CD4-positive, alpha-beta T cell treated with Interleukin-17A for 1 hour (primary cell): ENCODE measurements at regions not wholly inside any gene's neighbourhood (a gene's known extent, or its start where the extent isn't known, plus 50 kb on each side); places are given as distances from the start of the nearest gene placed in this dataset.
"Not testable (repeated sequence)": the region's sequence is repeated elsewhere in the genome, so short reads cannot be mapped to it uniquely, and the experiment has no call there.

Experiments
- DNase-seq: peaks from one replicate; pipeline ENCODE4 v3.0.0-alpha.2; 2020

DNA sequence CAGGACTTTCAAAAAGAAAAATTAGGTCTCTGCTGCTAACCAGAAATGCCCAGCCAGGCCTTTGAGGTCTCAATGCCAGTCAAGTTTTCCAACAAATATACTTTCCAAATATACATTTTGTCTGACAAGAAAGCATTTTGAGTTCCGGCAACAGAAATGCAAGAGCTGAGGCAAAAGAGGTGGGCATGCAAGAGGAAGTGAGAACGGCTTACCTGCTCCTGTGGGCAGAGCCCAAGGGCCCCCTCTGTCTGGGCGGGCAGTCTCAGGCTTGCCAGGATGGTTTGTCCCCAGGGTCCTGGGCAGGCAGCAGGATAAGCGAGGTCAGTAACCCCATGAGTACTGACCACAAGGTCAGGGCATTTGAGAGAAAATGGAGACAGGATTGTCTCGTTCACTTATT is 136.1 kb upstream of the TOPAZ1 start:
- DNase-seq, result no peak

DNA sequence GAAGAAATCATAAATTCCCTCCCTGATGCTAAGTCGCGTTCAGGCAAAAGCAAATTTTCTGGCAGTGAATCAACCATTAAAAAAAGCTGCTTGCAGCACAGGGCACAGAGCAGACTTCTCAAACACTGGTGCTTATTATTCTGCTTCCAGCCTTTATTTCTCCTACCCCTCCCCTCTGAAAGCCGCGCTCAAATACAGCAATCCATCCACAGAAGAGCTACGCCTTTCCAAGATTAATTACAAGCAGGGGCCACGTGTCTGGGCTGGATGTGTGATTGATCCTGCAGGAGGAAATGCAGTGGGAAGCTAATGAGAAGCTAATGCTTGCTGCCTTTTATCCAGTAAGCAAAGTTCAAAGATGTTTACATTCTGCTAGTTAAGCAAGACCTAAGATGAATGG is 134.9 kb upstream of the TOPAZ1 start:
- DNase-seq, result no peak

DNA sequence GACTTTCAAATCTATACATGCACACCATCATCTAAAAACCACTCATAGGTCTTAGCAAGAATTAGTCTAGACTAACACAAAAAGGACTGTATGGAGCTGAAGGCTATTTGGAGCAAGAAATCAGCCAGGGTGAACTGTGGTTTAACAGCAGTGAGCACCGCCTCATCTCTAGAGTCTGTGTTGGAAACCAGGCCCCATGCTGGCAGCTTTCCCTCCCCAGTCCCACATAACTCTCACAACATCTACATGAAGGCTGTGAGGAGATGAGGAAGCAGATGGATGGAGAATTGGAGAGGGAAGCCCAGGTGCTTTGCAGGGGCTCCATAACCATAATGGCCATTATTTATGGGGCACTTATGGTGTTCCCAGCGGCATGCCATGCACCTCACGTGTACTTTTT is 133.2 kb upstream of the TOPAZ1 start:
- no peak for DNase-seq

DNA sequence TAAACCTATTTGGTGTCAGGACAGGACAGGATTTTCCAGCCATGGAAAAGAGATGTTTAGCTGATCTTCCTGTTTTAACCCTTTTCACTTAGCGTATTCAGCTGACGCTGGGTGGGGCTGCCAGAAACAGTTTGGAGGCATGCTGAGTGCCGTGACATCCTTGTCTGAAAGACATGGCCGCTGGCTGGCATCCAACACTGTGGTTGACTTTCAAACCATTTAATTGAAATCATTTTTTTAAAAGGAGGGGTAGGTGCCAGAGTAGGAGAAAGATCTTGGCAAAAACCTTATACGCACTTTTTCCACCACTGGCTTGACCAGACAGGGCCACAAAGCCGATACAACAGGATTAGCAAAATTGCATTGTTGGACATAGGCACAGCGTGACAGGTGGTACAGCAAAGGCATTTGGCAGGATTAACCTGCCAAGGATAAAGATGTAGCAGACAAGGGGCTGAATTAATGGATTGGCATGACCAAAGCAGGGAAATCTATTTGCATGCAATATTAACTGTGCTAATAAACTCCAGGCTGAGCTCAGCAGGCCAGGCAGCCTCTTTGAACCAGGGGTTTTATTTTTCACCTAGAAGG is 131.8 kb upstream of the TOPAZ1 start:
- DNase-seq, result no peak

DNA sequence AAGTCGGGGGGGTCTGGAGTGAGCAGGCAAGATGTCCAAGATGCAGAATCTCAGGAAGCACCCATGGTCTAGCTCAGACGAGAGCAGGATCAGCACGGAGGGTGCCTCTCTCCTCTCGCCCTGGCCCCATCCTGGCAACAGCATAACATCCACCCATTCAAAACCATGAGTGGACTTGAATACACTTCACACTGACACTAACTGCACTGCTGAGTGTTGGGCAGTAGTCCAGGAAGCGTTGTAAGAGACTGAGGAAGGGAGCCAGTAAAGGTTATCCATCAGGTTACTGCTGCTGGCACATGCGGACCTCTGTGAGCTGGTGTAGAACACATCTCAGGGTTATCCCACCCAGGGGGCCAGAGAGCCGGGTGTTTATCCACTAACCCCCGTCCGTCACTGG is 131.0 kb upstream of the TOPAZ1 start:
- DNase-seq, result no peak

DNA sequence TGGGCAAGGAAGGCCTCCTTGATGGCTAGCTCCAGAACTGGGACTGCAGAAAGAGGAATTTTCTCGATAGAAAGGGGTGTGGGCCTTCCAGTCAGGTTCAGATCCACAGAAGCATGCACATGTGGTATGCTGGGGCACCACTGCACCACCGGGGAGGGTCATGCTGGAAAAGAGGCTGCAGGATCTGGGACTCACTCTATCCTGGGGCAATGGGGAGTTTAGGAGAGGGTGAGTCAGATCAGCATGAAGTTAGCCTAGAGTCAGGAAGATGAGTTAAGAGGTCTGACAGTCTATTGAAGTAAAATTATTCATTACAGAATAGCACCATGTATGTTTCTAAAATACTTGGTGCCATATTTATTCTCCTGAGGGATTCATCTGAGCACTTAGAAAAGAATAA is 130.2 kb upstream of the TOPAZ1 start:
- DNase-seq, result no peak

DNA sequence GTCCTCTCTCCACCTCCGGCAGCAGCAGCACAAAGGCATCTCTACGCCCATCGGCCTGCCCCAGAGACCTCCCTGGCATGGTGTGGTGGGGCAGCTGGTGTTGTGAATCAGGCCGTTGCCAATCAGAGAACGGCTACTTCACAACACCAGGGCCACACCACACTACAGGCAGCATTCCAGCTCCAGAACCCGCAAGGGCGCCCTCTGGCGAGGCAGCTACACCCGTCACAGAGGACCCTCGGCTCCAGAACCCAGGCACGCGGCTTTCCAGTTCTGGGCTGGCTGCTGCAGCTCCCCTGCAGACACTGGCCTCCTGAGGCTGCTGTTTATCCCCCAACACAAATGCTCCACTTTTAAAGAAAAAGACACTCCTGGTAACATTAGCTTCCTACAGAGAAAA is 127.5 kb upstream of the TOPAZ1 start:
- DNase-seq, result peak; percentile 5

DNA sequence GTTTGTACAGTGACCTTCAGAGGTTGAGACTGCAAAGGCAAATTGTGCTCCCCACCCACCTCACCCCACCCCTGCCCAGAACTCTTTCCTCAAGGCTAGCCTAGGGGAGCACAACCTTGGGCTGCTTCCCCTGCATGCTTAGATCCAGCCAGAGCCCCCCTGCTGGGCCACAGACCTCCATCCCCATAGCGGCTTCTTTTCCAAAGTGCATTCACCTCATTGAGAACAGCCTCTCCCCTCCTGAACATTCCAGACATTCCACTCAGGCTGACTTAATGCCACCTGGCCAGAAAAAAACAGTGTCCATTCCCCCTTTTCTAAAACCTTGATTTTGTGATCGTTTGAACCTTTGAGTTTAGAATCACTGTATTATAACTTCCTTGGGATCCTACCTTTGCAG is 124.4 kb upstream of the TOPAZ1 start:
- no peak for DNase-seq

DNA sequence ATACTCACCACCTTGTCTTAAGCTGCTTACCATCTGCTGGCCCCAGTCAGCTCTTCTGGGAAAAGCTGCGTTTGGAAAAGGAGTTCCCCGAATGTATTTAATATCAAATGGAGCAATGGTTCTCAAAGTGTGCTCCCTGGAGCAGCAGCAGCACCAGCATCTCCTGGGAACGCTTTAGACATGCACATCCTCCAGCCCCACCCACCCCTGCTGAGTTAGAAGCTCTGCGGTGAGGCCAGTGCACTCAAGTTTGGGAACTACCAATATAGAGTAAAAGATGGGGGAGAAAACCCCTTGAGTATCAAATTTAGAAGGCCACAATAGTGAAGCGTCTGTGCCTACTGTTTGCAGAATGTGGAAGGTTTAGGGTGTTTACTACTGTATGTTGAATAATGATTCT is 124.0 kb upstream of the TOPAZ1 start:
- no peak for DNase-seq

DNA sequence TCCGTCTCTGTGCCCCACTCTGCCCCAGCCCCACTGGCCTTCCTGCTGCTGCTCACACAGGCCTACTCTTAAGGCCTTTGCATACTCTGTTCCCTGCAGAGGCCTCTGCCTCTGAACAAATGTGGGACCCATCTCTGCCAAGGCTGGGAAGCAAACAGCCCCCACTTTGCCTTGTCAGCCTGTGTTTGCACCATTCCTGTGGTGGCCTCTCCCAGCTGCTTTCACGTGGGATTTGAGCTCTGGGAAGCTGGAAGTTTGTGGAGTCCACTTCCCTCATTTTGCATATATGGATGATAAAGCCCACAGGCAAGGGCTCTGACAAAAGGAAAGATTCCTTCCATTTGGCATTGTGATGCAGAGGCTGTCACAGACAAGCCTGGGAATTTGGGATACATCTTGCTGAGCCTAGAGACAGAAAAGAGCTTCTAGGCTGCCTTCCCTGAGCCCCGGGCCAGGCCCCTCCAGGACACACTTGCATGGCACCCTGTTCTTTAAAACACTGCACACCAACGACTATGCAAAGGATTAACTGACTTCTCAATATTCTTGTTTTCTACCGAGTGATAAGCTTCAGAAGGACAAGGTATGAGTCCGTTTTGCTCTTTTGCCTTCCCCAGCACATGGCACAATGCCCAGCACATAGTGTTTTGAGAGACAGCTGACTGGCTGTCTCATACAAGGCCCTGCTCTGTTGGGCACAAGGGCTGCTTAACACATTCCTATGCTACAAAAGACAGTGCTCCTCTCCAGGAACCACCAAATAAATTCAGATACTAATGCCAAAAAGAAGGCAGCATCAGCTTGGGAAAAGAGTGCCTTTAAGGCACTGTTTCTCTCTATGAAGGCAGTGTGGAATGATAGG is 120.7 kb upstream of the TOPAZ1 start:
- DNase-seq, result no peak

DNA sequence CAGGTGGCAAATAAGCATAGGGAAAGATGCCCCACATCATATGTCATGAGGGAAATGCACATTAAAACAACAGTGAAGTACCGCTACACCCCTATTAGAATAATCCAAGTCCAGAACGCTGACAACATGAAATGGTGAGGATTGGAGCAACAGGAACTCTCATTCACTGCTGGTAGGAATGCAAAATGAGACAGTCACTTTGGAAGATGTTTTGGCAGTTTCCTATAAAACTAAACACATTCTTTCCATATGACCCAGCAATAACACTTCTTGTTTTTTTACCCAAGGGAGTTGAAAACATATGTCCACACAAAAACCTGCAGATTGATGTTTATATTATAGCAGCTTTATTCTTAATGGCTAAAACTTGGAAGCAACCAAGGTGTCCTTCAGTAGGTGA is 116.4 kb upstream of the TOPAZ1 start:
- DNase-seq, result no peak

DNA sequence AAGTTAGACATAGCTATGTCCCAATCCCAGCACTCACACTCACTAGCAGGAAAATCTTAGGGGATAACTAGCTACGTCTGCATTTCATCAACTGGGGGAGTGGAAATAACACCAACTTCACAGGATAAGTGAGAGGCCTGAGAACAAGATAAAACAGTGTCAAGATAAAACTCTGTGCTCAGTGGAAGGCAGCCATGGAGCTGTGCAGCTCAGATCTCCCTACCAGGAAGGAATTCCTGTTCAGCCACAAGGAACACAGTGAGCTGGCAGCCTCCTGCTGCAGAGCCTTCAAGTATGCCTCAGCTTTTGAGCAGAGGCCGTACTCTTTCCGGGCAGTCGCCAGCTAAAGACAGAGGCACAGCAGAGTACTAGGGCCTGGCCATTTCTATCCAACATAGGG is 115.8 kb upstream of the TOPAZ1 start:
- DNase-seq, result no peak

DNA sequence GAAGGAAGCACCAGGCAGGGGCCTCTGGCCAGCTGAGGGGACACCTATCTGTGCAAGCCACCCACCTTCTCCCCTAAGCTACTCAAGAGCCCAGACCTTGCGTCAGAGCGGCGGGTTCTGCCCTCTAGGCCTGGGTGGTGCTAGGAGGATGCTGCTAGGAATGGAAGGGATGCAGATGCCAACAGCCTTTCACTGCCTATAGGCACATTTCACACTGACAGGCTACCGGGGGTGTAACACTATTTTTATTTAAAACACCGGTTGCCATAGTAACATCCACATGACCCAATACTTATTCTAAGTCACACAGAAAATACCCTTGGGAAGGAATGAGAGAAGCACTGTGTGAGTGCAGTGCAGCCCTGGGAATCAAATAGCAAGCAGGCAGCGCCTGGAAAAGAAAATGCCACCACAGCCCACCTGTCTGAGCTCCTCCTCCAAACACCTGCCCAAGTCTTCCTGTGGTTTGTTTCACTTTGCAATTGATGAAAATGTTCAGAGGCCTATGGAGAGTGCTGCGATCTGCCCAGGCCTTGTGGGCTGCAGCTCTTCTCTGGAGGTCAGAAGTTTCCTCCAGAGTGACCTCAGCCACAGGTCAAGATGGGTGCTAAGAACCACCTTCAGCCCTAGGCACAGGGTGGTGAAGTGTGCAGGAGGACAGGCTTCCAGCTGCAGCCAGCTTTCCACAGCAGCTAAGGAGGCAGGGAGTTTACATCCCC is 113.5 kb upstream of the TOPAZ1 start:
- DNase-seq, result no peak

DNA sequence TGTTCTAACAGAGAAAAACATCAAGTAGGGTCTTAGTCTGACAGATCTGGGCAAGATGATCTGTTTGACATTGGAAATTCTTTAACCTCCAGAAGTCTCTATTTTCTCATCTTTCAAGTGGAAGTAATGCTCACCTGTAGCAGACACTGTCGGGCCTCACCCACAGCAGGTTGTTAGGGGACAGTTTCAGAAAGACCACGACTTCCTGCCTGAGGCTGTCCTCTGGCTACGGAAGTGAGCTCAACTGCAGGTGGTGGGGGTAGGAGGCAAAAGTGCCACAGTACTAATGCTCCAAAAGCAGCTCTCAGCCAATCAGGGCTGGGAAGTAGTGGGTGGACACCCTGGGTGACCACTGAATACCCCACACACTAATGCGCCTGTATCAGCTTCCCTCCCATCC is 111.4 kb upstream of the TOPAZ1 start:
- no peak for DNase-seq

DNA sequence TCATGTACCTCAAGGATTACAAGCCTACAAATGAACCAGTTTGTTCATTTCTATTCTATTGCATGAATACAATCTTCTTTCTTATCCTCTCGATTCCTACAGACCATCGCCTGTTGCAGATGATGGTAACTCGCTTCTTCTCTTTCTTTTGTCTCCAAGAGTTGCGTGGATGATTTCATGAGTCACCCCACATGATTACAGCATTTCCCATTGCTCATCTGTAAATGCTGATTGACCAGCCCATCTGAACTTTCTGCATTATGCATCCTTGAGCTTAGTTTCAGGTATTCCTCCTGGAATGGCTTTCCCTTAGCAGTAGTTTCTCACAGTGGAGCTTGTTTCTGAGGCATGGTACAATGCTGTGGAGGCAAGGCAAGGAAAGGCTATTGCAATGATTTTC is 109.6 kb upstream of the TOPAZ1 start:
- no peak for DNase-seq

DNA sequence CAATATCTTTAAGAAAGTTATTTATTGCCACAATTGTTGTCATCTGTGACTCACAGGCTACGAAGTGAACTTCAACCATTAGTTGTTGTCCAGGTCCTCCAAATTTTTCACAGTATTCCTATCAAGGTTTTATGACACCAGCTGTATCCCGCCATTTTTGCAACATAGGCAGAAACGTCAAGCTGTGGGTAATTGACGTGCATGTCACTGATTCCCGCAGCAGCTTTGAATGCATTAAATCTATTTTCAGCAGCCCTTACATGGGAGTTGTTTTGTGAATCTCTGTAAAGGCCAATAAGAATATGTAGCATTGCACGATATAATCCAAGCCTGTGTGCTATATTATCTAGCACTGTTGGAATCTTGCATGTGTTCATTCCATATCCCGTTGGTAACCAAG is 109.1 kb upstream of the TOPAZ1 start:
- DNase-seq, result no peak

DNA sequence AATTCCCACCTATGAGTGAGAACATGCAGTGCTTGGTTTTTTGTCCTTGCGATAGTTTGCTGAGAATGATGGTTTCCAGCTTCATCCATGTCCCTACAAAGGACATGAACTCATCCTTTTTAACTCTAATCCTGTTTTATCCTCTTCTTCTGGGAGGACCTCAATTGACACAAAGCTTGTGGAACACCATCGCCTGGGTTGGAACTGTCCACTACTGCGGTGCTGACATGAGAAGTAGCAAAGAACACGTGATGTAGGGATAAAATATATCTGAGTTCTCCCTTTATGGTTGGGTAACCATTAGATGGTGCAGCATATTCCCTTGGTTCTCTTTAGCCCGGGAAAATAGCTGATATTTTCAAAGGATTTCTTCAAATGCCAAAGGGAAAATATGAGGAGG is 105.3 kb upstream of the TOPAZ1 start:
- no peak for DNase-seq

DNA sequence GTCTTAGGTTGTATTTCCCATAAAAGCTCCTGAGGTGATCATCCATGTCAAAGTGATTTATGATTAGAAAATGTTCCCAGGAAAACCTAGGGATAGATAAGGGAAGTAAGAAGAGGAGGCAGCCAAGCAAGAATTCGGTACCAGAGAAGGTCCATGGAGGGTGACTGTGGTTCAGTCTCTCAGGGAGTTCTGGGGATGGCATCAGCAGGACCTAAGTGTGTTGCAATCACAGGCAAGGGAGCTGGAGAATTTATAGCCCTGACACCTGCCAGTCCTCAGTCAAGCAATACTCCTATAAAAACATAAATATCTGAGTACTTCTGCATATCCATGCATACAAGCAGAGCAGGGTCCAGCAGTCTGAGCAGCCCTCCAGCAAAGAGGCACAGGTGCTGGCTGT is 95.6 kb upstream of the TOPAZ1 start:
- no peak for DNase-seq

DNA sequence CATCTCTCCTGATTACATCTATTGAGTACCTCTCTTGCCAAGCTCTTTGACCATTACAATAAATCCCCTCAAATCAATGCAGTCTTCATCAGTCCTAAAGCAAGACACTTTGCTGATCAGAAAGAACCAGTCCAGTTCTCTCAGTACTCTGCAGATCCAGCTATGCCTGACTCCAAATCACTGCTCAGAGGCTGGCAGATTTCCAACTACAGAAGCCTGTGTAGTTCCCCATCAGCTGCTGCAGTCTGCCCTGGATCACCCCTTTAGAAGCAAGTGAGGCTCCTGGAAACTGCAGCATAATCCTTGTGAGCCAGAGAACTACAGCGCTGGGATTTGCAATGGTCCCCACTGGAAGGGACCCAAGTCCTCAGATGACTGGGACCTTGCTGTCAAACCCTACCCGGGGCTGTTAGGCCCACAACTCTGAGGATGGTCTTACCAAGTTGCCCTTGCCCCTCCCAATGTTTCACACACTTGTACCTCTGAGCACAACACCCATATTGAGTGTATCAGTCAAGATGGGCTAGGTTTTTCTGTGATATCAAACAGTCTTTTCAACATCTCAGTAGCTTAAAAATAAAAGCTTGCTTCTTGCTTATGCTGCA is 81.9 kb upstream of the TOPAZ1 start:
- DNase-seq, result no peak

DNA sequence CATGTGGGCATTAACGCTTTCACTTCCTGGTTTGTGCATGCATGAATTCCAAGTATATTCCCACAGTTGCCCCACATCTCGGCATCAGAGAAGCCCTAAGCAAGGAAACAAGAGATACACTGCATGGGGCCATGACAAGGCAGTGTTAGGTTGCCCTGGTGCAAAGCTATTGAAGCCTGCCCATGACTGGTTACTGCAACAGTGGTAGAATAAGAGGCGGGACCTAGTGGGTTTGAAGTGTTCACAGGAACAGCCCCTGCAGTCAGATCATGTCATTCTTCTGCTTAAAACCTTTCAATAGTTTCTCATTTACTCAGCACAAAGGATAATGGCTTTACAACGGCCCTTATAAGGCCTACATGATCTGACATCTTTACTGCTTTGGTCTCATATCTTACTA is 80.9 kb upstream of the TOPAZ1 start:
- DNase-seq, result no peak

DNA sequence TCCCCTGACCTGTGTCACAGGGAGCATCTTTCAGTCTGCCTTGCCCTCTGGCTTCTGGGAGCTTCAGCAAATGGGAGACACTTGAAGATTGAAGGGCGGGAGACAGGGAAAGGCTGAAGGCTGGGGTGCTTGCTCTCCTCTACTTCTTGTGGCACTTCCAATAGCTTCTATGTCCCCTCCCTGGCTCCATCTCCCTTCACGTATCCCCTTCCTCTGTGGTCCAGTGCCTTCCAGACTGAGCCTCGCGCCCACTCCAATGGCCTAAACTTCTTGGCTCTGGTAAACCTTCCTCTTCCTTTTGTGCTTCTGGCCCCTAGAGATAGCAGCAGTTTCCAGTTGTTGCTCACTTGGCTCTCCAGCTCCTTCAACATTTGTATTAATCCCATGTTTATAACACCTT is 69.8 kb upstream of the TOPAZ1 start:
- DNase-seq, result no peak

DNA sequence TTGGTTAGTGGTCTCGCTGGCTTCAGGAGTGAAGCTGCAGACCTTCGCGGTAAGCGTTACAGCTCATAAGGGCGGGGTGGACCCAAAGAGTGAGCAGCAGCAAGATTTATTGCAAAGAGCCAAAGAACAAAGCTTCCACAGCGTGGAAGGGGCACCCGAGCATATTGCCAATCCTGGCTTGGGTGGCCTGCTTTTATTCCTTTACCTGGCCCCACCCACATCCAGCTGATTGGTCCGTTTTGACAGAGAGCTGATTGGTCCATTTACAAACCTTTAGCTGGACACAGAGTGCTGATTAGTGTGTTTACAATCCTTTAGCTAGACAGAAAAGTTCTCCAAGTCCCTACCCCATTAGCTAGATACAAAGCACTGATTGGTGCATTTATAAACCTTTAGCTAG is 69.0 kb upstream of the TOPAZ1 start:
- not testable (repeated sequence) for DNase-seq

DNA sequence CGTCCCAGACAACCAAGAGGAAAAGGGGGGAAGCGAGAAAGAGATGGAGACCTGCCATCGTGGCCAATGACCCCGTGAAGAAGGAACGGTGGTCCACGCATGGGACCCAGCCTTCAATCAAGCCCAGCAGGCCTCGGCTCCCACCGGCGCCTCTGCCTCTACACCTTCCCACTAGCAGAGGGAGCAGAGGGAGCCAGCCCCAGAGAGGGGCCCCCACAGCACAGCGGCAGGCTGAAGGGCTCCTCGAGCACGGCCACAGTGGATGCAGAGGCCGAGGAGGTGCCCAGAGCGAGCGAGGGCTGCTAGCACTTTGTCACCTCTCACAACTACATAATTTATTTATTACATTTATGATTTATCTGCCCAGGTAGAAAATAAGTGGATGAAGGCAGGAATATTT is 68.4 kb upstream of the TOPAZ1 start:
- DNase-seq, result no peak

DNA sequence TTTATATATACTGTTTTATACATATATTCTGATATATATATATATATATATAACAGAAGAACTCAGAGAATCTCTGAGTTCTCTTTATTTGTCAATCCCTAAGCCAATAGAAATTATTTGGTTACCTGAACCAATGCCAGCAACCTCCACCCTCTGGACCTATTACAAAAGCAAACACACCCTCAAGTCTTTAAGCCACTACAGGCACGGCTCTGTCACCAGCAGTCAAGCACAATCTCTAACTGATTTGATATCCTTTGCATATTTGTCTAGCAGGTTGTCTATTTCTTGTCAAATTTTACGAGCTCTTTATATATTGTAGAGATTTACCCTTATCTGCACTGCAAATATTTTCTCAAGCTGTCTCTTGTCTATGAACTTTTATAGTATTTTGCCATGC is 66.6 kb upstream of the TOPAZ1 start:
- no peak for DNase-seq
